SK-MEL-5 (cell line): ENCODE measurements at regions not wholly inside any gene's neighbourhood (a gene's known extent, or its start where the extent isn't known, plus 50 kb on each side); places are given as distances from the start of the nearest gene placed in this dataset.
A peak's percentile ranks its signal among the peaks of the same experiment; 100 is the strongest.

ENCODE experiments used
- DNase-seq: peaks from one replicate; pipeline ENCODE4 v3.0.0-alpha.2; 2016; ENCODE audit warnings: low read depth, low spot score
- in situ Hi-C: cut with HindIII; loops from 2 replicates; pipeline ENCODE4 v1.10.0; 2016; ENCODE audit warnings: low sequenced_read_pairs, high pct_unique_total_duplicates, low pct_unique_long_range_greater_than_20kb

GRCh38 chr16:85359147-85359822 lies 247.0 kb upstream of the CIBAR2 start:
- in situ Hi-C loops: no loop called here
- no peak for DNase-seq

DNA sequence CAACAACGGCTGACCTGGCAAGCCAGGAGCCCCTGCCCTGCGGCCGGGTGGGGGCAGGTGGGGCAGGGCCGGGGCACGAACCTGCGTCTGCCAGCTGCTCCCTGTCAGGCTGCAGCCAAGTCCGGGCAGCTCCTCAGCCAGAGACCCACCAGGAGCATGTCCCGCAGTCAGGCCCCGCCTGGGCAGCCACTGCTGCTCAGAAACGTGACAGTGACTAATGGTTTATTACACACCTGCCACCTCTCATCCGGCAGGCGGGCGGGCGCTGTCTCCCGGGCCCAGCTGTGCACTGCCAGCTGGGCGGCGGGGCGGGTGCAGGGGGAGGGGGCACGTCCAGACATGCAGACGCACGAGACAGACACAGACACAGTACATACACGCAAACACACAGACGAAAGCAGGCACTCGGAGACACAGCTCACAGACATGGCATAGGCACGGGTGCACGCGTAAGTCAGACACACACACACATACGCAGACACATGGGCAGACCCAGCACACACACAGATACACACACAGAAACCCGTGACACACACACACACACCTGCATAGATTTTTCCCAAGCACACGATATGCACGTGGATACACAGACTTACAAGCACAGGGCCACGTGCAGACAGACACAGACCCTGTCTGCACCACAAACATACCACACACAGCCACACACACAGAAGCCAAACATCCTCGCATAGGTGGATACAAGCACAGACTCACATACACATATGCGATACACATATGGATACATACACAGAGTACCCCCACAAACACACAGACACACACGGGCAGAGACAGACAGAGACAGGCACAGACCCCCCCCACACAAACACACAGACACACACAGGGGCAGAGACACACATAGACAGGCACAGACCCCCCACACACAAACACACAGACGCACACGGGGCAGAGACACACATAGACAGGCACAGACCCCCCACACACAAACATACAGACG lies 248.3 kb upstream of the CIBAR2 start:
- no peak for DNase-seq

DNA sequence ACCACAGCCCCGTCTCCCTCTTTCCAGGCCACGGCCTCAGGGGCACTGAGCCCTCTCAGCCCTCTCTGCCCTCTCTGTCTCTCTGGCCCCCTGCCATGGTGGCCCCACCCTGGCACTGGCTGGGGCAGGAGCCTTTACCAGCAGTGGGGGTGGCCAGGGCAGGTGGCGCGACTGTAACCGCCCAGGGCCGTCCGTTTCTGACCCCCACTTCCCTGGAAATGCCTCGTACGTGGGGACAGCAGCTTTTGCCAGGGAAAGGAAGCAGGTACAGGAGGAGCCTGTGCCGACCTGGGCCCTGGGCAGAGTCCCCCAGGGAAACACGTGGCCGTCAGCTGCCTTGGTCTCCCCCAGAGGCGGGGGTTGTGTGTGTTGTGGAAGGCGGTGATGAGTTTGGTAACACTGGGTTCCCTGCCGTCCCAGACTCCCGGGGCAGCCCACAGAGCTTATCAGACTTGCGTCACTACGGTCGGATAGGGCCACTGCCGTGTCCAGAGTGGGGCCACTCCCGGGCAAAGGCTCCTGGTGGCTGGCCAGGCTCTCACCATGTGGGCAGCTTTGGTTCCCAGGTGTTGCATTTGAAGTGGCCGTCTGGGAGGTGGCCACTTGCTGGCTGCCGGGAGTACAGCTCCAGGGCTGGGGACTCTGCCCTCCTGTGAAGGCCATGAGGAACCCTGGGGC lies 249.3 kb upstream of the CIBAR2 start:
- no peak for DNase-seq
- in situ Hi-C loops: no loop called here

More for the DNA sequence above, 248.3 kb upstream of the CIBAR2 start:
- in situ Hi-C loops: no loop called here

GRCh38 chr16:85362443-85362842 lies 250.2 kb upstream of the CIBAR2 start:
- DNase-seq: no peak
- in situ Hi-C loops: no loop called here

DNA sequence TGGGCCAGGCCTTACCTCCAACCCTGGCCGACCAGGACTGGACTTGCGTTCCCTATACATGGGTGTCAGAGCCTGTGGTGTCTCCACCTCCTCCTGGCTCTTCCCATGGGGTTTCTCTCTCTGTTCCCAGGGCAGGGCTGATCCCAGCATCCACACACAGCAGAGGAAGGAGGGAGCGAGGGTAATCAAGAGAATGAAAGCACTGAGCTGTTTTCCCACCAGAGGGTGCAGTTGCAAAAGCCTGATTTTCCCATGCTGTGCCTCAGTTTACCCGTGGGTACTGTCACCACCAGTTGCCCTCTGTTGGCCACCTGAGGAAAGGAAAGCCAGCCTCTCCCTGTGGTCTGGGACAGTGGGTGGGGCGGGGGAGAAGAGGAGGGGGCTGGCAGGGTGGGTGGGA lies 249.7 kb upstream of the GSE1 start:
- in situ Hi-C loops: no loop called here

GRCh38 chr16:85363881-85364280 lies 249.2 kb upstream of the GSE1 start:
- DNase-seq: no peak
- in situ Hi-C loops: no loop called here

More for the DNA sequence above, 249.7 kb upstream of the GSE1 start:
- no peak for DNase-seq

DNA sequence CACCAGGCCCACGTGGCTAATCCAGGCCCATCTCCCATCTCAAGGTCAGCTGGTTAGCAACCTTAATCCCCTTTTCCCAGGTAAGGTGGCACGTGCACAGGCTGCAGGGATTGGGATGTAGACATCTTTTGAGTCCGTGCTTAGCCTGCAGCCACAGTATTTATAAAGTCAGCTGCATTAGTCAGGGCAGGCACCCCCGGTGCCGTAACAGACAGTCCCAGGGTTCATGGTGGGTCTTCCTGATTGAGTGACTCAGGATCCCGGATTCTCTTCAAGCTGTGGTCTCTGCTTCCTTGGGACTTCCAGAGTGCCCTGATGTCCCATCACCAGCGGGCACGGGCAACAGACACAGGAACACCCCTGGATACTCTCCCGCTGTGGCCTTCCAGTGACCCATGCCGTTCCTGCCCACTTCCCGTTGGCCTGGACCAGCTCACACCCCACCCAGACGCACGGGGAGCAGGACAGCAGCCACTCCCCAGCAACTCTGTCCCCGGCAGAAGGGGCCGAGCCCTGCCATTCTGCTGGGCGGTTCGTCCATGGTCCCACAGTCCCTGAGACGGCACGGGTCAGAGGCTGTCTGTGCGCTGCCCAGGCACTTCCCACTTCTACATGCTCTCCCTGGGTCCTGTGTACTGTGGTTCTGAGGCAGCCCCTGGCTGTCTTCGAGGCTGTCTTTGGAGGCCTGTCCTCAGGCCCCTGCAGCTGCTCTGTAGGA lies 248.6 kb upstream of the GSE1 start:
- DNase-seq: no peak
- in situ Hi-C loops: no loop called here

- DNase-seq: no peak
- in situ Hi-C loops: no loop called here
Observed at GRCh38 chr16:85365120-85365519, 248.0 kb upstream of the GSE1 start.

DNA sequence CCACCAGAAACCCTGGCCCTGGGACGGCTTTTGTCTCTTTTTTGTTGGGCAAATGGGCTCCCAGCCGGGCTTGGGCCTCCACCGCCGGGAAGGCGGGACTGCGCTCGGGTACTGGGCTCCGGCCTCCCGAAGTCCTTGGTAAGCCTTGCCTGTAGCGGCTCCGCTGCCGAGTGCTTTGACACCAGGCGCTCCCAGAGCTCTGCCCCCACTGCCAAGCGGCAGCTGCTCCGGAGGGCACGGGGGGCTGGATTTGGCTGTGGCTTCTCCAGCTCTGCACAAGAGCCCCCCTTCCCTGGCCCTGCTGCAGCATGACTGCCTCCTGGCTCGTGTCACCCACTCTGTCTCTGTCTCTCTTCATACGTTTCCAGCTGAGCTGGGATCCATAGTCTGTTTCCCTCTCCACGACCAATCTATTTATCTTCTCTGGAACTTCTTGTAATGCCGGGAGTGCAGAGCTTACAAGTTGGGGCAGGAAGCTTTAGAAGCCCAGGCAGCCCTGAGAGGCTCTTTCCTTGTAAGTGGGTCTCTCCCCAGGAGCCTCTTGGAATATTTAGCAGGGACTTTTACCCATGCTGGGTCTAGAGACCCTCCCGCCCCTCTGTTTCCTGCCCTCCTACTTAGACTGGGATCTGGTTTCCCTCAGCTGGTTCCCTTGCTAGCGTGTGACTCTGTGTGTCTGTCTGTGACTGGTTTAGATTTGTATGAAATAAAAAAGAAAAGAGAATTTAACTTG lies 246.9 kb upstream of the GSE1 start:
- no peak for DNase-seq
- in situ Hi-C loops: no loop called here

DNA sequence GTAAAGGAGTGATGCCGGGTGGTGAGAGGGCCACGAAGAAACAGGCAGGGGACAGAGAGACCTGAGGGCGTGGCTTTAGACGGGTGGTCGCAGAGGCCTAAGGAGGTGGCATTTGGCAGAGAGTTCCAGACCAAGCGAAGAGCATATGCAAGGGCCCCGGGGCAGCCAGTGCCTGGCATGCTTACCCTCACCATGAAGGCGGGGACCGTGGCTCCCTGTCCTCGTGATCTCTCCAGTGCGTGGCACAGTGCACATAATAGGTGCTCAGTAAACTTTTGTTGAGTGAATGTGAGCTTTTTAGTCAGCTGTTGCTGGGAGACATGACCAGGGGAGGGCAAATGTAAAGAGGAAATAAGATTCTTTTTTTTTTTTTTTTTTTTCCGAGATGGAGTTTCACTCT lies 245.6 kb upstream of the GSE1 start:
- no peak for DNase-seq
- in situ Hi-C loops: no loop called here

DNA sequence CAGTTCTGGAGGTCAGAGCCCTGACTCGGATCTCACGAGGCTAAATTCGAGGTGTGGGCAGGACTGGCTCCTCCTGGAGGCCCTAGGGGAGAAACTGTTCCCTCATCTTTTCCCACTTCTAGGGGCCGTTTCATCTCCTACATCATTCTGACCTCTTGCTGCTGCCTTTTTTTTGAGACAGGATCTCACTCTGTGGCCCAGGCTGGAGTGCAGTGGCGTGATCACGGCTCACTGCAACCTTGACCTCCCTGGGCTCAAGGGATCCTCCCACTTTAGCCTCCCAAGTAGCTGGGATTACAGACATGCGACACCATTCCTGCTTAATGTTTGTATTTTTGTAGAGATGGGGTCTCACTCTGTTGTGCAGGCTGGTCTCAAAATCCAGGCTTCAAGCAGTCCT lies 244.1 kb upstream of the GSE1 start:
- in situ Hi-C loops: no loop called here
- DNase-seq: no peak

DNA sequence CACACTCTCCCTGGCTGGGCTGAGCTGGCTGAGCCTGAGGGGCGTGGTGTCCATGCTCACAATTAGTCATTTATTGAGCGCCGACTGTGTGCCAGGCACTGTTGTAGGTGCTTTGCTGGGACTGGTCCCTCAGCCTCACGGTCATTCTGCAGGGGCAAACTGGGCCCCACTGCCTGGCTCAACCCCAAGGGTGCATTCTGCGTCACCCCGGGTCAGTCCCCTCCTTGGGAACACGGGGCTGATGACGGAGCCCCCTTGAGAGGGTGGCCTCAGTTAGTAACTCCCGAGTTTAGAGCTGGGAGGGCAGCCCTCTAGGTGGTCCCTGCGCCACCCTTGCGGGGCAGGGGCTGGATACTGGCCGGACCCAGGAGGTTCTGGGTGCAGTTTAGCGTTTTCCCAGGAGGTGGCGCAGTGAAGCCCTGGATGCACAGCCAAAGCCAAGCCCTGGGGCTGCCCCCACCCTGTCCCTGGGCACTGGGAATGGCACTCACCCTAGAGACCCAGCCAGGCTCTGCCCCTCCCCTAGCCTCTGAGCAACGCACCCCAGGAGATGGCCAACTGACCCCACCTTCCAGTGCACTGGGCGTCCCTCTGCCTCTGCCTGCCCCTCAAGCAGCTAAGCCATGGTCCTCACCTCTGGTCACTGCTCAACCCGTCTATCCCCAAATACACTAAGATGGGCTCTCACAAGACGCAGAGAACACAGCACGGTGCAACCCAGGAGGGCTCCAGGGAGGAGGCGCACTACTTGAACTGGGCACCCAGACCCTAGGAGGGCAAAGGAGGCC lies 243.2 kb upstream of the GSE1 start:
- peak; percentile 52 for DNase-seq
- in situ Hi-C loops: no loop called here

- in situ Hi-C loops: no loop called here
- no peak for DNase-seq
Observed at GRCh38 chr16:85370543-85370880, 242.6 kb upstream of the GSE1 start.

- DNase-seq: no peak
- in situ Hi-C loops: no loop called here
Observed at GRCh38 chr16:85370881-85371651, 242.1 kb upstream of the GSE1 start.

DNA sequence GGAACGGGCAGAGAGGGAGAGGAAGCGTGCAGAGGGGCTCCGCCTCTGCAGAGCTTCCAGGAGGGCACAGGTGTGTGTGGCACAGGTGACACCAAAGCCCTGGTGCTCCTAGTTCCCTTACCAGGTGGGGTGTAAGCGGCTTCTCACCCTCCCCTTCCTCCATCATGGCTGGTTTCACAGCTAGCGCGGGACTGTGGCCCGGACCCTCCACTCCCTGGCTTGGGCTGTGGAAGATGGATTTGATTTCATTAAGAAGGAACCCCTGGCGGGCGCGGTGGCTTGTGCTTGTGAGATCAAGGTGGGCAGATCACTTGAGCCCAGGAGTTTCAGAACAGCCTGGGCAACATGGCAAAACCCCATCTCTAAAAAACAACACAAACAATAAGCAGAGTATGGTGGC lies 241.2 kb upstream of the GSE1 start:
- in situ Hi-C loops: no loop called here
- DNase-seq: no peak
